ENCODE measurements at regions not wholly inside any gene's neighbourhood (a gene's known extent, or its start where the extent isn't known, plus 50 kb on each side); places are given as distances from the start of the nearest gene placed in this dataset.
"Not testable (repeated sequence)": the region's sequence is repeated elsewhere in the genome, so short reads cannot be mapped to it uniquely, and the experiment has no call there.

- TF ChIP-seq CSRNP3 (CRISPR knock-in tag; IDR thresholded peaks at IDR 0.05): no peak
Observed at GRCh38 chr2:101578671-101579070, 103.8 kb upstream of the RFX8 start (continued).

GRCh38 chr2:101578135-101578534 is 103.2 kb upstream of the RFX8 start:
- not testable (repeated sequence) for ATAC-seq

GRCh38 chr2:101577173-101577572 is 102.3 kb upstream of the RFX8 start:
- no peak for ATAC-seq
- TF ChIP-seq RARB (CRISPR knock-in tag; IDR thresholded peaks at IDR 0.05) (no peak), CSDC2 (CRISPR knock-in tag; IDR thresholded peaks at IDR 0.05) (no peak), ARNTL (CRISPR knock-in tag; IDR thresholded peaks at IDR 0.05; ENCODE audit: borderline replicate concordance, low read depth) (no peak), ISL1 (CRISPR knock-in tag; IDR thresholded peaks at IDR 0.05) (no peak), CSRNP3 (CRISPR knock-in tag; IDR thresholded peaks at IDR 0.05) (no peak), BACH2 (CRISPR knock-in tag; IDR thresholded peaks at IDR 0.05; ENCODE audit: borderline replicate concordance) (no peak), CREB5 (CRISPR knock-in tag; IDR thresholded peaks at IDR 0.05; ENCODE audit: low read depth) (no peak)

- ATAC-seq: no peak
Observed at GRCh38 chr2:101574622-101575021, 99.7 kb upstream of the RFX8 start.

GRCh38 chr2:101571951-101572350 is 97.0 kb upstream of the RFX8 start:
- TF ChIP-seq ZNF8 (CRISPR knock-in tag; IDR thresholded peaks at IDR 0.05): no peak
- no peak for TF ChIP-seq ZNF70 (CRISPR knock-in tag; IDR thresholded peaks at IDR 0.05)
- no peak for TF ChIP-seq OSR1 (CRISPR knock-in tag; IDR thresholded peaks at IDR 0.05)
- no peak for TF ChIP-seq GLIS3 (CRISPR knock-in tag; IDR thresholded peaks at IDR 0.05)
- TF ChIP-seq CSDC2 (CRISPR knock-in tag; IDR thresholded peaks at IDR 0.05): no peak
- no peak for ATAC-seq

More at GRCh38 chr2:101574622-101575021, 99.7 kb upstream of the RFX8 start:
- no peak for TF ChIP-seq TSHZ2 (CRISPR knock-in tag; IDR thresholded peaks at IDR 0.05)
- TF ChIP-seq ZFP30 (CRISPR knock-in tag; IDR thresholded peaks at IDR 0.05): no peak
- TF ChIP-seq GLIS3 (CRISPR knock-in tag; IDR thresholded peaks at IDR 0.05): no peak

- no peak for ATAC-seq
- TF ChIP-seq RARB (CRISPR knock-in tag; IDR thresholded peaks at IDR 0.05) (no peak), ESRRG (CRISPR knock-in tag; IDR thresholded peaks at IDR 0.05) (no peak), CSRNP3 (CRISPR knock-in tag; IDR thresholded peaks at IDR 0.05) (no peak), TSHZ2 (CRISPR knock-in tag; IDR thresholded peaks at IDR 0.05) (no peak), ZNF70 (CRISPR knock-in tag; IDR thresholded peaks at IDR 0.05) (no peak), GLIS3 (CRISPR knock-in tag; IDR thresholded peaks at IDR 0.05) (no peak), PATZ1 (CRISPR knock-in tag; IDR thresholded peaks at IDR 0.05; ENCODE audit: borderline replicate concordance) (no peak), ARNTL (CRISPR knock-in tag; IDR thresholded peaks at IDR 0.05; ENCODE audit: borderline replicate concordance, low read depth) (no peak), TCF4 (CRISPR knock-in tag; IDR thresholded peaks at IDR 0.05; ENCODE audit: borderline replicate concordance) (no peak), ZFP30 (CRISPR knock-in tag; IDR thresholded peaks at IDR 0.05) (no peak), ZFP3 (CRISPR knock-in tag; IDR thresholded peaks at IDR 0.05) (no peak), ZNF565 (CRISPR knock-in tag; conservative IDR thresholded peaks at IDR 0.05; ENCODE audit: low read depth) (no peak)
Observed at GRCh38 chr2:101569886-101570520, 95.1 kb upstream of the RFX8 start.
